Osteoblast (primary cell): ENCODE measurements at regions not wholly inside any gene's neighbourhood (a gene's known extent, or its start where the extent isn't known, plus 50 kb on each side); places are given as distances from the start of the nearest gene placed in this dataset.

Experiments
- DNase-seq: peaks from one replicate; pipeline ENCODE4 v3.0.0; 2011; ENCODE audit warnings: low spot score, mixed read lengths; ENCODE audit not compliant: insufficient read length; ENCODE audit errors: missing footprints
- H2AFZ ChIP-seq: 2 replicates; pipeline ENCODE4 v1.6.0; 2011; ENCODE audit warnings: mild to moderate bottlenecking, low read length
- H3K27ac ChIP-seq: 2 replicates; pipeline ENCODE4 v1.5.1; 2011; ENCODE audit warnings: mild to moderate bottlenecking, low read depth, low read length, moderate library complexity
- H3K27me3 ChIP-seq: 2 replicates; pipeline ENCODE4 v1.6.0; 2012; ENCODE audit warnings: mild to moderate bottlenecking, control low read depth, inconsistent platforms, low read length, moderate library complexity; ENCODE audit not compliant: insufficient read depth
- H3K36me3 ChIP-seq: 2 replicates; pipeline ENCODE4 v1.5.1; 2011; ENCODE audit warnings: mild to moderate bottlenecking, low read length, control low read depth, moderate library complexity; ENCODE audit not compliant: insufficient read depth
- H3K4me1 ChIP-seq: 2 replicates; pipeline ENCODE4 v1.5.1; 2011; ENCODE audit warnings: mild to moderate bottlenecking, low read length, control low read depth, moderate library complexity; ENCODE audit not compliant: insufficient read depth
- H3K4me2 ChIP-seq: 2 replicates; pipeline ENCODE4 v1.6.0; 2011; ENCODE audit warnings: mild to moderate bottlenecking, low read length; ENCODE audit not compliant: insufficient read depth
- H3K4me3 ChIP-seq: fragments of 200-600 bp; sonication (generic); 3 replicates; pipeline ENCODE4 v1.5.1; 2012; ENCODE audit warnings: mild to moderate bottlenecking, low read length, inconsistent platforms; ENCODE audit not compliant: insufficient read depth
- H3K79me2 ChIP-seq: 2 replicates; pipeline ENCODE4 v1.6.0; 2012; ENCODE audit warnings: mild to moderate bottlenecking, low read length, control low read depth, inconsistent platforms; ENCODE audit not compliant: insufficient read depth
- H3K9me3 ChIP-seq: 2 replicates; pipeline ENCODE4 v1.5.1; 2011; ENCODE audit warnings: low read depth, low read length, control low read depth
- H4K20me1 ChIP-seq: 2 replicates; pipeline ENCODE4 v1.6.0; 2012; ENCODE audit warnings: mild to moderate bottlenecking, low read length, control low read depth; ENCODE audit not compliant: insufficient read depth
- TF ChIP-seq, protein P1 (sequence below): IDR thresholded peaks from 2 replicates; pipeline ENCODE4 v1.5.1; 2011; ENCODE audit warnings: mild to moderate bottlenecking, low read depth, low read length, moderate library complexity; ENCODE audit errors: extremely low read depth

DNA sequence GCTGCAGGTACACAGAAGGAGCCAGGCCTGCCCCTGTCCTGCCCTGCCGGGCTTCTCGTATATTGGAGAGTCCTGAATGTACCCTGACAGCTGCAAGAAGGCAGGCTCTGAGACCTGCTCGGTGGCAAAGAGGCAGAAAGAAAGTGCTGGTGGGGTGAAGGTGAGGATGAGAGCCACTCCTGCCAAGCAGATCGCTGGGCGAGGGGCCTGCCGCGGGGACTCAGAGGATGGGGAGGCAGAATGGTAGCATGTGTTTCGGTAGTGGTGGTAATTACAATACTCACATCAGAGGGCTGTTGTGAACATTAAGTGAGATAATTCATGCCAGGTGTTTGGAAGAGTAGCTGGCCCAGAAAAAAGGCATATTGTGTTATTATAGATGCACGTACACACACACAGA lies 56.6 kb upstream of the SLC22A23 start:
- Histone ChIP-seq H3K36me3 (no peaks in the 10 kb centered on the region), H3K79me2 (no peaks in the 10 kb centered on the region), H3K9me3 (no peaks in the 10 kb centered on the region), H3K4me3 (no peak overlapping the region), H2AFZ (no peak overlapping the region), H3K4me1 (peaks cover 20% of the 10 kb centered on the region), H4K20me1 (no peaks in the 10 kb centered on the region), H3K27me3 (no peaks in the 10 kb centered on the region), H3K27ac (no peak overlapping the region), H3K4me2 (no peak overlapping the region)
- no peak for DNase-seq
- TF ChIP-seq, protein P1, sequence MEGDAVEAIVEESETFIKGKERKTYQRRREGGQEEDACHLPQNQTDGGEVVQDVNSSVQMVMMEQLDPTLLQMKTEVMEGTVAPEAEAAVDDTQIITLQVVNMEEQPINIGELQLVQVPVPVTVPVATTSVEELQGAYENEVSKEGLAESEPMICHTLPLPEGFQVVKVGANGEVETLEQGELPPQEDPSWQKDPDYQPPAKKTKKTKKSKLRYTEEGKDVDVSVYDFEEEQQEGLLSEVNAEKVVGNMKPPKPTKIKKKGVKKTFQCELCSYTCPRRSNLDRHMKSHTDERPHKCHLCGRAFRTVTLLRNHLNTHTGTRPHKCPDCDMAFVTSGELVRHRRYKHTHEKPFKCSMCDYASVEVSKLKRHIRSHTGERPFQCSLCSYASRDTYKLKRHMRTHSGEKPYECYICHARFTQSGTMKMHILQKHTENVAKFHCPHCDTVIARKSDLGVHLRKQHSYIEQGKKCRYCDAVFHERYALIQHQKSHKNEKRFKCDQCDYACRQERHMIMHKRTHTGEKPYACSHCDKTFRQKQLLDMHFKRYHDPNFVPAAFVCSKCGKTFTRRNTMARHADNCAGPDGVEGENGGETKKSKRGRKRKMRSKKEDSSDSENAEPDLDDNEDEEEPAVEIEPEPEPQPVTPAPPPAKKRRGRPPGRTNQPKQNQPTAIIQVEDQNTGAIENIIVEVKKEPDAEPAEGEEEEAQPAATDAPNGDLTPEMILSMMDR: no peak

DNA sequence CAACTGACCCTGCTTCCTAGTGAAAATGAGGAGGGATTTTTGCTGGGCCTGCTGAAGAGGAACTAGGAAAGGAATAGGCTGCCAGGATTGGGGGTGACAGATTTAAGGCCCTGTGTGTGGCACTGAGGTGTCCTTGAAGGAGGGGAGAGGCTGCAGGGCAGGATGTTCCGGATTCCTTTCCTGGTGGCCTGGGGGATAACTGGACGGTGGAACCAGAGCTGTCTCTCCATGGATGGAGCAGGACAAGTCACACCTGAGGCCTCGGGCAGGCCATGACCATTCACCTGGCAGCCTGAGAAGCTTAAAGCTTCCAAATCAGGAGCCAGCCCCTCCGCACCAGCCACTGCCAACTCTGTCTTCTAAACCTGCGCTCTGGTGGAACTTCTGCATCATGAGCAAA lies 56.0 kb upstream of the SLC22A23 start:
- Histone ChIP-seq H3K27ac (no peak overlapping the region), H3K27me3 (no peaks in the 10 kb centered on the region), H2AFZ (no peak overlapping the region), H3K4me1 (peaks cover 14% of the 10 kb centered on the region), H3K79me2 (no peaks in the 10 kb centered on the region), H3K36me3 (no peaks in the 10 kb centered on the region), H3K9me3 (no peaks in the 10 kb centered on the region), H3K4me2 (no peak overlapping the region), H3K4me3 (no peak overlapping the region), H4K20me1 (no peaks in the 10 kb centered on the region)
- DNase-seq: no peak
- TF ChIP-seq, protein P1: no peak

DNA sequence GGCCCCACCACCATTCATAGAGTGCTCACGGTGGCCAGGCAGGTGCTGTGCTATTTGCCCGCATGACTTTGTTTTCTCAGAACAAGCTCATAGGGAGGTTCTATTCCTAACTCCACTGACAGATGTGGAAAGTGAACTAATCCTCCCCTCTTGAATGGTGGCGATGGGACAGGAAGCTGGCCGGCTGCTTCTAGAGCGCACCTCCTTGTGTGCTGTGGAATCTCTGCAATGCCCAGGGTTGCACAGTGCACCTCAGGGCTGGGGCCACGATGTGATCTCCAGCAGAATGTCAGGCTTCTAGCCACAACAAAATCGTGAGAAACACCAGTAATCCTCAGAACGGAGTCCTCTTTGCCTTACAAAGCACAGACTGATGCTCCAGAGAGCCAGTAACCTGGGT lies 53.8 kb upstream of the SLC22A23 start:
- Histone ChIP-seq H3K4me1 (peaks cover 9% of the 10 kb centered on the region), H3K27ac (no peak overlapping the region), H3K4me2 (no peak overlapping the region), H3K9me3 (no peaks in the 10 kb centered on the region), H3K79me2 (no peaks in the 10 kb centered on the region), H3K27me3 (no peaks in the 10 kb centered on the region), H3K4me3 (no peak overlapping the region), H3K36me3 (no peaks in the 10 kb centered on the region), H4K20me1 (no peaks in the 10 kb centered on the region), H2AFZ (no peak overlapping the region)
- TF ChIP-seq, protein P1: no peak
- no peak for DNase-seq

DNA sequence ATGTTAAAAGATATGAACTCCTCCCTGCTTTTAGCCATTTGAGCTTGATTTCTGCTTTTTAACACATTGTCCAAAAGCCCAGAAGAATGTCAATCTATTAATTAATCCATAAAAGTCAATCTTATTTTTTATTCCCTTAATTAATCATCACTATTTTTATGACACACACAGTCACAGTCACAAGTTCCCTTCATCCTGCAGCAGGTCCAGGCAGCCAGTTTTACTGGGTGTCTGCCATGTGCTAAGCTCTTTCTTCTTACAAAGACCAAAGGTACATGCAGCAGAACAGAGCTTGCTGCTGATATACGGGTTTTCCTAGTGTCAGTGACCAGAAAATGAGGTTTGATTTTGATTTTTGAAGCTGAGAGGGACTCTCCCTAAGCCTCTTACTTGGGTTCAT lies 53.3 kb upstream of the SLC22A23 start:
- no peak overlapping the region for H3K4me3 ChIP-seq
- no peak overlapping the region for H3K27ac ChIP-seq
- no peaks in the 10 kb centered on the region for H4K20me1 ChIP-seq
- H3K36me3 ChIP-seq: no peaks in the 10 kb centered on the region
- H2AFZ ChIP-seq: no peak overlapping the region
- no peaks in the 10 kb centered on the region for H3K79me2 ChIP-seq
- H3K9me3 ChIP-seq: no peaks in the 10 kb centered on the region
- H3K27me3 ChIP-seq: no peaks in the 10 kb centered on the region
- peaks cover 12% of the 10 kb centered on the region for H3K4me1 ChIP-seq
- no peak for DNase-seq
- TF ChIP-seq, protein P1: no peak
- no peak overlapping the region for H3K4me2 ChIP-seq
